HG03520 (cell line): ENCODE measurements at regions not wholly inside any gene's neighbourhood (a gene's known extent, or its start where the extent isn't known, plus 50 kb on each side); places are given as distances from the start of the nearest gene placed in this dataset.
"Not testable (repeated sequence)": the region's sequence is repeated elsewhere in the genome, so short reads cannot be mapped to it uniquely, and the experiment has no call there.

Source experiments
- ATAC-seq: cut with Tn5 transposase; IDR thresholded peaks from one replicate; pipeline ENCODE4 v1.9.1; 2021; ENCODE audit warnings: mild to moderate bottlenecking, moderate library complexity; ENCODE audit not compliant: unreplicated experiment

DNA sequence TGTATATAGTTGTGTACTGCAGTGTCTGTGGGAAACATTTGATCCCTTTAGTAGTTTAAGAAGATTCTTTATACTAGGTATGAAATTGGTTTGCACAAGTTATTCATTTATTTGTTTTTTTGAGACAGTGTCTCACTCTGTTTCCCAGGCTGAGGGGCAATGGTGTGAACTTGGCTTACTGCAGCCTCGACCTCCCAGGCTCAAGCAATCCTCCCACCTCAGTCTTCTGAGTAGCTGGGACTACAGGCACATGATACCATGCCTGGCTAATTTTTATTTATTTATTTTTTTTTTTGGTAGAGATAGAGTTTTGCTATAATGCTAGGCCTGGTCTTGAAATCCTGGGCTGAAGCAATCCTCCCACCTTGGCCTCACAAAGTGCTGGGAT is 209.4 kb downstream of the RASSF9 start:
- ATAC-seq, result no peak

DNA sequence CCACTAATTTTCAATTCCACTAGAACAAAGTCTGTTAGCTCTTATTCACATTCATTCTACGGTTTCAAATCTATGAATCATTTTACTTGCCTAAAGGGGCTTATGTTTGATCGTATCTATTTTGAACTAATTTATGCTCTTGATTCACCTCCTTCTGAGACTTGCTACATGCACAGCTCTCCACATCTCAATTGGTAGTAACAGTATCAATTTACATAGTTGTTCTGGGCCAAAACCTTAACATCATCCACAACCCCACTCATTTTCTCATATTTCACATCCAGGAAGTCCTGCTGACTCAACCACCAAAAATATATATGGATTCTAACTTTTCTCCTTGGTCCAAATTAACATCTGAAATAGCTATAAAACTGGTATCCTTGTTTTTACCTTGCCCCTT is 208.6 kb downstream of the RASSF9 start:
- ATAC-seq, result no peak

DNA sequence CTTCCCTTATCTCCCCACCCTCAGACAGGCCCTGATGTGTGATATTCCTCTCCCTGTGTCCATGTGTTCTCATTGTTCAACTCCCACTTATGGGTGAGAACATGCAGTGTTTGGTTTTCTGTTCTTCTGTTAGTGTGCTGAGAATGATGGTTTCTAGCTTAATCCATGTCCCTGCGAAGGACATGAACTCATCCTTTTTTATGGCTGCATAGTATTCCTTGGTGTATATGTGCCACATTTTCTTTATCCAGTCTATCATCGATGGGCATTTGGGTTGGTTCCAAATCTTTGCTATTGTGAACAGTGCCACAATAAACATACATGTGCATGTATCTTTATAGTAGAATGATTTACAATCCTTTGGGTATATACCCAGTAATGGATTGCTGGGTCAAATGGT is 207.6 kb downstream of the RASSF9 start:
- ATAC-seq, result not testable (repeated sequence)

DNA sequence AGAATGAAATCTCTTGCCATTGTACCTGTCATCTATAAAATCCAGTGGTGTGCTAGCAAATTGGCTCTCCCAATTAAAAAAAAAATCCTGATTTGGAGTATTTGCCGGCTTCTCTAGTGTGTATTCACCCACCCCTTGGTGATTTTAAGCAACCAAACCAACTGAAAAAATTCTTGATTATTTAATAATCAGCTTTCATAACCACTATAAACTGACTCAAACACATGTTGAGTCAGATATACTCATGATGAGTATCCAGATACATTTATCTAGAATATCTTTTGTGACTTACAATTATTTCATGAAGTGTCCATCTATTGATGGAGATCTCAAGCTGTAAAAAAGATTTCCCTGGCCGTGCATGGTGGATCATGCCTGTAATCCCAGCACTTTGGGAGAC is 205.4 kb downstream of the RASSF9 start:
- no peak for ATAC-seq

DNA sequence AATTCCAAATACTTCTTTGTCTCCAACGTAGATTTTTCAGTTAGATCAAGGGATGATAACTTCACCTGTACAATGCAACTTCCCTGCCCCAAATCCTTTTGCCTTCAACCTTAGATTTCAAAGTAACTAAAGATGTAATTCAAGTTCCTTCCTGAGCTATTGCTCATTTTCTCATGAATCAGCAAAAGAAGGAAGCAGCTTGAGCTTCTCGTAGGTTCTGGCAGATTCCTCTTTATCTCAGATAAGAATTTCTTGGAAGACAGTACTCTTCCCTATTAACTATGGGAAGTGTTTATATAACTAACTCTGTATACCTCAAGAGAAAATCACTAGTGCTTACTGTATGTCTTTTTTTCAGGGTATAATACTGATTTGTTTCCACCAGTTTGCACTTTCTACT is 203.8 kb downstream of the RASSF9 start:
- ATAC-seq, result no peak

DNA sequence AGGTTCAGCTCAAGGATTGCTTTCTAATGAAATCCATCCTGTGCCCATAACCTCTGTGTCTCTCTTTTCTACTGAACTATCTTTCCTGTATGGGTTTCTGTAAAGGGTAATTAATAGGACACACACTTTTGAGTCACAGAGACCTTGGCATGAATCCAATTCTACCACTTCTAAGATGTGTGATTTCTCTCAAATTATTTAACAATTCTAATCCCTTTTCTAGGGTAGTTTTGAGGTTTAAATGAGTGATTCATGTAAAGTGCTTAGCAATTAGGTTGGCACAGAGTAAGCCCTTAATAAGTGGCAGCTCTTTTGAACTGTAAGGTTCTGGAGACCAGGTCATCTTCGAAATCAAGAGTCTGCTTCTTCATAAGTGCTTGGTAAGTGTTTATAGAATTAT is 202.7 kb downstream of the RASSF9 start:
- ATAC-seq, result no peak

DNA sequence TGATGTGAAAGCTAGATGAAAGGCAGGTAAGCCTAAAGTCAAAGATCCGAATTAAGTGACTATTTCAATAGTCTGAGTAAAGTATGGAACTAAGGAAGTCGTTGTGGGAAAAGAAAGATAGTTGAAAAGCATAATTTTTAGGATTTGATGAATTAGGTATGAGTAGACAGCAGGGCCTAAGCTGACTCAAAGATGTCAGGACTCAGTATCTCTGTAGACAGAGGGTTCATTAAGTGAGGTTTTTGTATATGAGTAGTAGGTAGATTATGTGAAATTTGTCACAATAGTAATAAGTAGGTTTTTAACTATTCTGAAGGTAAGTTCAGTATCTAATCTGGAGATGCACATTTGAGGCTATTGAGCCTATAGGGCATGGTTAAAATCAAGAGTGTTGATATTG is 196.4 kb downstream of the RASSF9 start:
- no peak for ATAC-seq

DNA sequence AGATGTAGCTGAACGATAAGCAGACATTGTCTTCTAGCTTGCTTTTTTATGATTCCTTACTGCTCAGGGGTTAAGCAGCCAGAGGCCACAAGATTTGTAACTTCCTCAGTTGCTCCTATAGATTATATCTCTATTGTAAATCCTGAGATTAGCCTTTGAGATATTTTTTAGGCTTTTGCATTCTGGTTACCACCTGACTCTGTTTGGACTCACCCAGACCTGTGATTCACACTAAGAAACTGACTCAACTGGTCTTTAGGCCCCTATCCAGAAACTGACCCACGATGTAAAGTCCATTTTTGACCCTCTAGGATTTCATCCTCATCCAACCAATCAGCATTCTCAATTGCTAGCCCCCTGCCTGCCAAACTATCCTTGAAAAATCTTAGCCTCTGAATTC is 194.4 kb downstream of the RASSF9 start:
- no peak for ATAC-seq

DNA sequence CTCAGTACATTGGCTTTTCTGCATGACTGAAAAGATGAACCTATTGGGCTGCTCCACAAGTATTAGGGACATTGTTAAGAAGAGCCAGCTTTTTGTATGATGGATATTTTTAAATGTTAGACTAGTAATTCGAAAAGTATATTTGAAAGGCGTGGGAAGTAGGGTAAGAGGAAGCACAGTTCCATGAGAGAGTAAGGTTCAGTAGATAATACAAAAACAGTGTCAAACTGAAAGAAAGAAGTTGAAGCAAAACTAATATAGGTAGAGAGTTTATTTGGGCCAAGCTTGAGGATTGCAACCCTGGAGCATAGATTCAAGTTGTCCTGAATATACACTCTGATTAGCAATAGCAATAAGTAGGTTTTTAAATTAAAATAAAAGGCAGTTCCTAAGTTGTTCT is 193.9 kb downstream of the RASSF9 start:
- no peak for ATAC-seq

DNA sequence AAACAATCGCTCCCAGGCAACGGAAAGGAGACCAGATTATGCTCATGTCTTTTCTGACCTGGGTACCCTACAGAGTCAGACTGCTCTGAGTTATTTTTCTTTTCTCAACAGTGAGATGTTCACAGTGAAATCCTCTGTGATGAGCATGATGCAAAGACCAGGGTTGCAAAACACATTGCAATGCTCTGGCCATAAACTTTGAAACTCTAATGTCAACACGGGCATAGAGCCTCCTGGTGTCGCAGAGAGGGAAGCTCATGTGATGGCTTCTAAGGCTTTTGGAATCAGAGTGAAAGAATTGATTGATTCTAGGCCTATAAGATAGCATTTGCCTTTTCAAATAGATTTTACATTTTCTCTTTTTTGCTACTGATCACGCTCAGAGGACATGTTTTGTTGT is 193.4 kb downstream of the RASSF9 start:
- ATAC-seq, result no peak

DNA sequence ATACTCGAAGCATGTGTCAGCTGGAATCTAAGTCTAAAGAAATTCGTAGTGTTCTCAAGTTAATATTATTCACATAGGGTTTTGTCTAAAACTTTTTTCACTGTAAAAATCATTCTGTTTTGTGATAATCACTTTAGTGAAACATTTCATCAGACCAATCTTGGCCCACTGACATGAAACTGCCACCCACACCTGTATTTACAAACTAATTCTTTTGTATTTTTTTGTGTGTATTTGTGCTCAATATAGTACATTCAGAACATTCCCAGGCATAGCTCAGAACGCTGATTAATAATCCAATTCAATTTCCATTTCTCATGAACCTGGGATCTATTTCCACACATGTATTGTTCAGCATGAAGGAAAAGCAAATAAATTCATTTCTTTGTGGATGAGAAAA is 191.7 kb downstream of the RASSF9 start:
- ATAC-seq, result no peak

DNA sequence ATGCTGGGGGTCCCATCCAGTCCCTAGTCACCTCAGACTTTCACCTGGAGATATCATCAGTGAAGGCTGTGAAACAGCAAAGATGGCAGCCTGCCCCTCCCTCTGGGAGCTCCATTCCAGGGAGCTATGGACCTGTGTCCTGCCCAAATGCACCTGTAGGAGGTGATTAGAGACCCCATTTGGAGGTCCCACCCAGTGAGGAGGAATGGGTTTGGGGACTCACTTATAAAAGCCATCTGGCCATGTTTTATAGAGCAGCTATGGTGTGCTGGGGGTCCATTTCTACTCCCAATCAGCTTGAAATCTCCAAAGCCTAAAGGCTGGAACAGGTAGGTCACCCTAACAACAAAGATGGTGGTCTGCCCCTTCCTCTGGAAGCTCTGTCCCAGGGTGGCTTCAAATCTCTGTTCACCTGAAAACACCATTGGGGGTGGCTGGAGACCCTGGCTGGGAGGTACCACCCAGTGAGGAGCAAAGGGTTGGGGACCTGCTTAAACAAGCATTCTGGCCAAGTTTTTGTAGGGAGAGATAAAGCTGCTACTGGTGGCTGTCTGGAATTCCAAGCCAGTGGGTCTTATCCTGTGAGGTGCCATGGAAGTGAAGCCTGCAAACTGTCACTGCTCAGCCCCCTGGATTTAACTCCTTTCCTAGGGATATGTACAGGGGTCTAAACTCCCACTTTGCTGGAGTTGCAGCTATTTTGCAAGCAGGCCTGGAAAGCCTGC is 182.3 kb downstream of the RASSF9 start:
- ATAC-seq, result no peak

DNA sequence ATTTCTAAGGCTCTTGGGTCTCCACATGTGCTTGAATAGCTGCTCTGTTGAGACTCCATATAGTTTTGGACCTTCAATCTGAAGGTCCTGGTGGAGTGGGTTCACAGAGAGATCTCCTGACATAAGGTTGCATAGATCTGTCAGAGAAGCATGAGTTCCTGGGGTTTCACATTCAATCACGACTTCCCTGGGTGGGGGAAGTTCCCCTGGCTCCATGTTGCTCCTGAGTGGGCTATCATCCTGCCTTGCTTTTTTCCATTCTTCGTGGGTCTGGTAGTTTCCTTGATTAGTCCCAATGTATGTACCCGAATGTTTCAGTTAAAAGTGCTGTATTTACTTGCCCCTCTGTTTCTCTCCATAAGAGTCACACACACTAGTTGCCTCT is 181.8 kb downstream of the RASSF9 start:
- ATAC-seq, result no peak

DNA sequence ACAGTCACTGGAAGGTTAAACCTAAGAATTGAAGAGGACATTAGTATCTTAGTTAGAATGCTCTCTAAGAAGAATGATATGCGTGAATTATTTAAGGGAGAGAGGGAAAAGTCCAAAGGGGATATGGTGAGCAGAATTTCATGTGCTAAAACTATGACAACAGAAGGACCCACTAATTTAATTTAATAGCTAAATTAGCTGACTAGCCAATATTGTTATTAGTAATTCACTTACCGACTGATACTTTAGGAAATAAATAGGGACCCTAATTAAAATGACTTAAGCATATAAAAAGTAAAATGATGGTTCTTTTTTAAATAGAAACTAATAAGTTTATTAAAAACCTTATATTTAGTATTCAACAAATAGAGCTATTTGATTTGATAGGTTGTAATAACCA is 179.6 kb downstream of the RASSF9 start:
- ATAC-seq, result no peak

DNA sequence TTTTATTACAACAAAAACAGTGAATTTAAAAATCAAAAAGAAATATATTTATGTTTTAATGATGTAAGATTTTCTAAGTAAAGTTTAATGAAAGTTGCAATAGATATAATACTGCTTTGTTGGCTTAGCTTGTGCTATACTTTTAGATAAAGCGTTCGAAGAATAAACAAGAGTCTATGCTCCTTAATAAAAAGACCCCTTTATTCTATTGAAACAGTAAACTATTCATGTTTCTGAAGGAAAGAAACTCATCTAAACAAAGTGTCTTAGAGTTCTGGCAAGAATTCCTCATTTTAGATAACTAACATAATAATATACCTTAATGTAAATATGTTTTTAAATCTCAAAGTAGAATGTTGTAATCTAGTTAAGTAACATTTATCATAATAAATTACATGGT is 179.0 kb downstream of the RASSF9 start:
- ATAC-seq, result no peak

DNA sequence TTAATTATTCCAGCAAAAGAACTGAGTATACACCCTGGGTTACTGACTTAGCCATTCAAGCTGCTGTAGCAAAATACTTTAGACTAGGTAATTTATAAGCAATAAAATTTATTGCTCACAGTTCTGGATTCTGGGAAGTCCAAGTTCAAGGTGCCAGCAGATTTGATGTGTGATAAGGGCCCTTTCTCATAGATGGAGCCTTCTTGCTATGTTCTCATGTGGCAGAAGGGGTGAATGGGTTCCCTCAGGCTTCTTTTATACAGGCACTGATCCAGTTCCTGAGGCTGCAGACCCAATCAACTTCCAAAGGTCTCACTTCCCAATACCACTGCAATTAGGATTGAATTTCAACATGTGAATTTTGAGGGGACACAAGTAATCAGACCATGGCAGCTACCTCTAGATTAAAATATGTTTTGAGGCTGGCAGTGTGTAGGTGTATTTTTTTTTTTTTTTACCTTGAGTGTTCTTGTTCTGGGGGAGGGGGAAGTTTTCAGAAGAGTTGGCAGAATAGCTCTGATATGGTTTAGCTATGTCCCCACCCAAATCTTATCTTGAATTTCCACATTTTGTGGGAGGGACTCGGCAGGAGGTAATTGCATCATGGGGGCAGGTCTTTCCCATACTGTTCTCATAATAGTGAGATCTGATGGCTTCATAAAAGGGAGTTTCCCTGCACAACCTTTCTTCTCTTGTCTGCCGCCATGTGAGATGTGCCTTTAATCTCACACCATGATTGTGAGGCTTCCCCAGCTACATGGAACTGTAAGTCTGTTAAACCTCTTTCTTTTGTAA is 178.2 kb downstream of the RASSF9 start:
- ATAC-seq, result no peak

DNA sequence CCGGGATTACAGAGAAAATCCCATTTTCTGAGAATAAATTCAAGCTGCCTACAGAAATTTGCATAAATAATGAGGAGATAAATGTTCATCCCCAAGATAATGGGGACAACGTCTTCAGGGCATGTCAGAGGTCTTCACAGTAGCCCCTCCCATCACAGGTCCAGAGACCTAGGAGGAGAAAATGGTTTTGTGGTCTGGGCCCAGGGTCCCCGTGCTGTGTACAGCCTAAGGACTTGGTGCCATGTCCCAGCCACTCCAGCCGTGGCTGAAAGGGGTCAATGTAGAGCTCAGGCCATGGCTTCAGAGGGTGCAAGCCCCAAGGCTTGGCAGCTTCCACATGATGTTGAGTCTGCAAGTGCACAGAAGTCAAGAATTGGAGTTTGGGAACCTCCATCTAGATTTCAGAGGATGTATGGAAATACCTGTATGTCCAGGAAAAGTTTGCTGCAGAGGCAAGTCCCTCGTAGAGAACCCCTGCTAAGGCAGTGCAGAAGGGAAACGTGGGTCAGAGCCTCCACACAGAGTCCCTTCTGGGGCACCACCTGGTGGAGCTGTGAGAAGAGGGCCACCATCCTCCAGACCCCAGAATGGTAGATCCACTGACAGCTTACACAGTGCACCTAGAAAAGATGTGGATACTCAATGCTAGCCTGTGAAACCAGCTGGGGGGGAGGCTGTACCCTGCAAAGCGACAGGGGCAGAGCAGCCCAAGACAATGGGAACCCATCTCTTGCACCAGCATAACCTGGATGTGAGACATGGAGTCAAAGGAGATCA is 176.3 kb downstream of the RASSF9 start:
- no peak for ATAC-seq

DNA sequence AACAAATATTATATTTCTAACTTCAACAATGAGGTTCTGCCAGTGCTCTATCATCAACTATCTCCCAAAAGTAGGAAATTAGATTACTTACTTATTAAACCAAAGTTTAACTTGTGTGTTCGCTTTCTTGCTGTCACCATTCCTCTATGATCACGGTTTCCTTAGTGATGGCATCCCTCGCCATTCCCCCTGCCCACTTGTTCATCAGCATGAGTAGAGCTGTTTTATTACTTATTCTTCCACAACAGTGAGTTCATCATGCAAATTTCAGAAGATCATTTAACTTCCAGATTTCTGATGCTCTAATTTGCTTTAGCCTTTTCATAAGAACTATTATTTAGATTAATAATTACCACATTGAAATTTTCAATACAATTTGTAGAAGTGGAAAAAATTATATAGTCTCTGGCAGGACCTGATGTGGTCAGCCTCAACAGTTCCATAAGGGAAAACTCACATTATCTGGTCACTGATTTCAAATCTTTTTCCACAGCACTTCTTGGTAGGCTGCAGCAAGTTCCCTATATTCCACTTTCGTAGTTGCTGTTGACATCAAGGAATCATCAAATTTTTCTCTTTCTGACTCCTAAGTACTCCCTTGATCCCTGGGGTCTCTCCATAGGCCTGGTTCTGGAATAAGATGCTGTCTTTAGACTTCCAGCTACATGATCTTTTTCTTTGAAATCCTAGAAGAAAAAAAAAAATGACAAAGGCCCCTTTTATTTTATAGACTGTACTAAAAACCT is 174.6 kb downstream of the RASSF9 start:
- ATAC-seq, result no peak

DNA sequence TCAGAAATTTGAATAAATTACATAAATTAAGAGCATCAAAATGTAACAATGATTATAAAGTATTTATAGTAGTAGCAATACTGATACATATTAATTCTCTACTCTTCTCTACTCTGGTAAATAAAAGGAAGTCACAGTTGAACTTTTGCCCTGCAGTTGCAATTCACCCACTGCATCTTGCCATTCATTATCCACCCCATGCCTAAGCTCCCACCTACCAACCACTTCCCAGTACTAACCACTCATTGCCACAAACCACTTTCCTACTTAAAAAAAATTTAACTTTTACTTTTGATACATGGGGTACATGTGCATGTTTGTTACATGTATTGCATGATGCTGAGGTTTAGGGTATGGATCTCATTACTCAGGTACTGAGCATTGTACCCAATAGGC is 174.0 kb downstream of the RASSF9 start:
- no peak for ATAC-seq

DNA sequence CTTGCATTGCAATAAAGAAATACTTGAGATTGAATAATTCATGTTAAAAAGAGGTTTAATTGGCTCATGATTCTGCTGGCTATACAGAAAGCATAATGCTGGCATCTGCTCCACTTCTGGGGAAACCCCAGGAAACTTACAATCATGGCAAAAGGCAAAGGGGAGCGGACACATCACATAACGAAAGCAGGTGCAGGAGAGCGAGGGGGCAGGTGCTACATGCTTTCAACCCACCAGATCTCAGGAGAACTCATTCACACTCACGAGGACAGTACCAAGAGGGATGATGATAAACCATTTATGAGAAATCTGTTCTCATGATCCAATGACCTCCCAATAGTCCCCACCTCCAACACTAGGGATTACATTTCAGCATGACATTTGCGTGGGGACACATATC is 172.6 kb downstream of the RASSF9 start:
- ATAC-seq, result no peak

DNA sequence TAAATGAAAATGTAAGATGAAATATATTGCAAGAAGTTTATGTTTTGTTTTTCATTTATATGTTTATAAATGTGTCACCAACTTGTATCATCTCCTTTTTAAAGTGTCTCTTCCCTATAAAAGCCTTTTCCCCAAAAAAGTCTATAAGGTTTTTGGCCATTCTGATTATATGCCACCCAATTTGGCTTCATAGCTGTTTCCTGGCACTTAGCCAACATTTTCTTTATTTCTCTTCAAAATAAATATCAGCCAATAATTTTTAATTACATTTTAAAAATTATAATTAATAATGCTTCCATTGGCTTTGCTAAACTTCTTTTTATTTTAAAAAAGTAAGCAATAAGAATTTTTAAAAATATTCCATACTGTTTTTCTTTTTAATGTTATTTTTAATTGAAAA is 171.8 kb downstream of the RASSF9 start:
- ATAC-seq, result no peak
